ENCODE measurements at regions not wholly inside any gene's neighbourhood (a gene's known extent, or its start where the extent isn't known, plus 50 kb on each side); places are given as distances from the start of the nearest gene placed in this dataset.

- TF ChIP-seq TEAD4 (IDR thresholded peaks at IDR 0.05) (no peak), TCF12 (IDR thresholded peaks at IDR 0.05; ENCODE audit: low read depth) (no peak), ZBTB7A (IDR thresholded peaks at IDR 0.05; ENCODE audit: low read depth) (no peak), MAX (IDR thresholded peaks at IDR 0.05) (no peak)
Observed at GRCh38 chr11:80196932-80197554, 756.2 kb upstream of the TENM4 start.

Data from Ishikawa (cell line).